ENCODE measurements at regions not wholly inside any gene's neighbourhood (a gene's known extent, or its start where the extent isn't known, plus 50 kb on each side); places are given as distances from the start of the nearest gene placed in this dataset.
"Not testable (repeated sequence)": the region's sequence is repeated elsewhere in the genome, so short reads cannot be mapped to it uniquely, and the experiment has no call there.

DNA sequence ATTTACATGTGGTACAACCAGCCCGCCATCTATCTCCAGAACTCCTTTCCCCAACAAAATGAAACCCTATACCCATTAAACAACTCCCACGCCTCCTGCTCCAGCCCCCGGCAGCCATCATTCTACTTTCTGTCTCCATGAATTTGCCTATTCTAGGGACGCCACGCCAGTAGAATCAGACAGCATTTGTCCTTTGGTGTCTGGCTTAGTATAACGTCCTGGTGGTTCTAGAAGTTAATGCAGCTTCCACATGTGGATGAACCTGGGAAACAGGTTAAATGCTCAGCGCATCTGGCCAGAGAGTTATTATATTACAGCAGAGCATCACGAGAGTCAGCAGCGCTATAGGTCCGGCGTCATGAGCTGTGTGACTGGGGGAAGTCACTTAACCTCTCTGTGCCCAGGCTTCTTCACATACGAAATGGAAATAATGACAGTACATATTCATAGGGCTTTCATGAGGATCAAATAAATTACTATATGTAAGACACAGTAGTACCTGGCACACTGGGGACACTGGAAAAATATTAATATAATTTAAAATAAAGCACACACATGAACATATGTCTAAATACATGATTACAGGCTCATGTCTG is 178.7 kb upstream of the TAB2 start:
- peak overlapping the region; percentile 86 for H3K27ac Mint-ChIP-seq
- H3K4me3 Mint-ChIP-seq: peak overlapping the region; percentile 48
- peaks cover 35% of the 10 kb centered on the region for H3K4me1 Mint-ChIP-seq
- peaks cover 38% of the 10 kb centered on the region for H3K36me3 Mint-ChIP-seq
- DNase-seq: no peak
- no peaks in the 10 kb centered on the region for H3K27me3 Mint-ChIP-seq
- peaks cover 3% of the 10 kb centered on the region for H3K9me3 Mint-ChIP-seq
- POLR2A ChIA-PET: interaction anchor here (1.5 to 3.1 kb wide), 4 partner anchors 10 to 178 kb away, joined by 3 to 34 read pairs (median 18); partner anchors contain the start of gene TAB2
- ATAC-seq (ENCODE audit: low read depth): no peak

DNA sequence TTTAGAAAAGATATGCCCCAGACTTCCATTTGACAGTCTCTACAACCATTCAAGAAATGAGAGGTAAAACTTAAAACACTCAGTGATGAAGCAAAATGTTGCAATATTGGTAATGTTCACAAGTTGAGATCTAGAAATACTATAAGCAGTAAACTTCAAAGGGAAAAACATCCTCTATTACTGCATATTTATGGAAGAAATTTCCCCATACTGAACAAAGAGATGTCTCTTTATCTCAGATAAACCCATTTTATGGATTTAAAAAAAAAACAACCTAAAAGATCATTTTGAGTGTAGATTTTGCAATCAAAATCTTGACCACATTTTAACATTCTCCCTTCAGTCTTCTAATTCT is 177.8 kb upstream of the TAB2 start:
- peak overlapping the region; percentile 86 for H3K4me3 Mint-ChIP-seq
- ATAC-seq (ENCODE audit: low read depth): no peak
- H3K36me3 Mint-ChIP-seq: peaks cover 42% of the 10 kb centered on the region
- no peaks in the 10 kb centered on the region for H3K27me3 Mint-ChIP-seq
- POLR2A ChIA-PET: interaction anchor here (0.9 to 3.1 kb wide), 13 partner anchors 9 to 181 kb away, joined by 3 to 34 read pairs (median 4); partner anchors contain the start of gene TAB2
- no peak for DNase-seq
- peak overlapping the region; percentile 99 for H3K27ac Mint-ChIP-seq
- H3K9me3 Mint-ChIP-seq: peaks cover 3% of the 10 kb centered on the region
- peaks cover 36% of the 10 kb centered on the region for H3K4me1 Mint-ChIP-seq

- DNase-seq: peak; percentile 57
- POLR2A ChIA-PET: interaction anchor here (0.6 to 3.1 kb wide), 14 partner anchors 8 to 510 kb away, joined by 3 to 34 read pairs (median 4); partner anchors contain the start of gene TAB2
- Mint-ChIP-seq H3K27ac (peak overlapping the region; percentile 99), H3K27me3 (no peaks in the 10 kb centered on the region), H3K9me3 (peaks cover 3% of the 10 kb centered on the region), H3K36me3 (peaks cover 46% of the 10 kb centered on the region), H3K4me1 (peaks cover 36% of the 10 kb centered on the region), H3K4me3 (peak overlapping the region; percentile 86)
- ATAC-seq (ENCODE audit: low read depth): peak; percentile 65
Observed at GRCh38 chr6:149140137-149140909, 177.2 kb upstream of the TAB2 start.

DNA sequence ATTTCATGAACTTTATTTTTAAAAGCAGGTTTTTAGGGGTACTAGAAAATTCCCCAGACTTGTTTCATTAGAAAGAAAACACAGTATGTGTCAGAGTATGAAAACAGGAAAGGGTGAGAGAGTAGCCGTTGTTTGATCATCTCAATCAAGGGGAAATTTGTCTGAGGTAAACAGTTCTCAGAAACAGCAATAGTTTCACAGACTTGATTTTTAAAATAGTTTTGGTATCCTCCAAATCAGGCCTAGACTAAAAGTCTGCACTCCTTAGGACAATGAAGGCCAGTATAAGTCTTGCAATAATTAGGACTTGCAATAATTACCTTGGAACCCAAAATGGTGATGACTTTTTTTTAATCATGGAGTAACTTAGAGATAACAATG is 176.6 kb upstream of the TAB2 start:
- H3K4me1 Mint-ChIP-seq: peaks cover 40% of the 10 kb centered on the region
- POLR2A ChIA-PET: interaction anchor here (1.0 to 3.1 kb wide), 8 partner anchors 8 to 176 kb away, joined by 3 to 34 read pairs (median 6); partner anchors contain the start of gene TAB2
- peaks cover 50% of the 10 kb centered on the region for H3K36me3 Mint-ChIP-seq
- no peaks in the 10 kb centered on the region for H3K27me3 Mint-ChIP-seq
- H3K9me3 Mint-ChIP-seq: peaks cover 7% of the 10 kb centered on the region
- peak overlapping the region; percentile 99 for H3K27ac Mint-ChIP-seq
- peak overlapping the region; percentile 86 for H3K4me3 Mint-ChIP-seq
- ATAC-seq (ENCODE audit: low read depth) (peak; percentile 90), DNase-seq (no peak)

DNA sequence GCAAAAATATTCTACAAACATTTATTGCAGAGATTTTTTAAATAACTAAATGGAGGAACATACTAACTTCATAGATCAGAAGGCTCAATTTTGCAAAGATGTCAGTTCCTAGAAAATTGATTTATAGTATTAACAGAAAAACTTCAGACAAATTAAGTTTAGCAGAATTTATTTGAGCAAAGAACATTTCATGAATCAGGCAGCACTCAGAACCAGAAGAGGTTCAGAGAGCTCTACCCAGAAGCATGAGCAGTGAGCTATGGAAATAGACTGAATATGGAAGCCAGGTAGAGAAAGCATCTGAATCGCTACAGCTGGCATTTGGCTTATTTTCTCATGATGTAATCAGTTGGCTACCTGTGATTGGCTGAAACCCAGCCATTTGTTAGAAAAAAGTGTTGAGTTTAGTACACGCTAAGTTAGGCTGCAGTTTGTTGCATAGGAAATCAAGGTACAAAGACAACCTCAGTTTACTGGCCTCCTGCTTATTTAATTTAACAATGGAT is 174.5 kb upstream of the TAB2 start:
- ATAC-seq (ENCODE audit: low read depth) (no peak), DNase-seq (no peak)
- Mint-ChIP-seq H3K4me1 (peaks cover 56% of the 10 kb centered on the region), H3K27me3 (no peaks in the 10 kb centered on the region), H3K36me3 (peaks cover 57% of the 10 kb centered on the region), H3K9me3 (peaks cover 9% of the 10 kb centered on the region), H3K4me3 (no peak overlapping the region), H3K27ac (no peak overlapping the region)
- POLR2A ChIA-PET: interaction anchor here (1.4 to 1.9 kb wide), 2 partner anchors 27 to 174 kb away, joined by 3 to 4 read pairs; partner anchors contain the start of gene TAB2

DNA sequence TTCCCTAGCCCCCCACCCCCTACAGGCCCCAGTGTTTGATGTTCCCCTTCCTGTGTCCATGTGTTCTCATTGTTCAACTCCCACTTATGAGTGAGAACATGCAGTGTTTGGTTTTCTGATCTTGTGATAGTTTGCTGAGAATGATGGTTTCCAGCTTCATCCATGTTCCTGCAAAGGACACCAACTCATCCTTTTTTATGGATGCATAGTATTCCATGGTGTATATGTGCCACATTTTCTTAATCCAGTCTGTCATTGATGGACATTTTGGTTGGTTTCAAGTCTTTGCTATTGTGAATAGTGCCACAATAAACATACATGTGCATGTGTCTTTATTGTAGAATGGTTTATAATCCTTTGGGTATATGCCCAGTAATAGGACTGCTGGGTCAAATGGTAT is 171.7 kb upstream of the TAB2 start:
- H3K4me3 Mint-ChIP-seq; DNase-seq; H3K27me3 Mint-ChIP-seq; POLR2A ChIA-PET; ATAC-seq (ENCODE audit: low read depth): not testable (repeated sequence)
- peak overlapping the region; percentile 66 for H3K27ac Mint-ChIP-seq
- H3K4me1 Mint-ChIP-seq: peaks cover 60% of the 10 kb centered on the region
- peaks cover 73% of the 10 kb centered on the region for H3K36me3 Mint-ChIP-seq
- peaks cover 14% of the 10 kb centered on the region for H3K9me3 Mint-ChIP-seq

DNA sequence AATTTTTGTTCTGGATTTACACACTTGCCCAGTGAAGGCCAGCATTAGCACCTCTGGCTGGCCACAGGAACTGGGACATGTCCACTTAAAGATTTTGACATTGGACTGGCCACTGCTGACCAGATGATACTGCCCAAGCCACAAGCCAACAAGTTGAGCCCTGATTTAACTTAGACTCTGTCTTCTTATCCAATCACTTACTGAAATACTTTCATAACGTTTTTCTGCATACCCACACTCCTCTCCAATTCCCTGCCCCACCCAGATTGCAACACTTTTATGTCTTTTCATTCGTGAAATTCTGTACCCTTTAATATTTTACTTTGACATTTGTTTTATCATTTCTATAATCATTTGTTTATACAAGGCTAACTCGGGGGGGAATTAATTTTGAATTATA is 170.3 kb upstream of the TAB2 start:
- POLR2A ChIA-PET: interaction anchor here (1.9 kb wide), 1 partner anchor 52 kb away, joined by 13 read pairs; no protein-coding TSS in a partner anchor
- H3K27ac Mint-ChIP-seq: peak overlapping the region; percentile 65
- peaks cover 56% of the 10 kb centered on the region for H3K4me1 Mint-ChIP-seq
- peak overlapping the region; percentile 7 for H3K4me3 Mint-ChIP-seq
- peaks cover 74% of the 10 kb centered on the region for H3K36me3 Mint-ChIP-seq
- DNase-seq: no peak
- H3K27me3 Mint-ChIP-seq: no peaks in the 10 kb centered on the region
- H3K9me3 Mint-ChIP-seq: peaks cover 20% of the 10 kb centered on the region
- ATAC-seq (ENCODE audit: low read depth): no peak

DNA sequence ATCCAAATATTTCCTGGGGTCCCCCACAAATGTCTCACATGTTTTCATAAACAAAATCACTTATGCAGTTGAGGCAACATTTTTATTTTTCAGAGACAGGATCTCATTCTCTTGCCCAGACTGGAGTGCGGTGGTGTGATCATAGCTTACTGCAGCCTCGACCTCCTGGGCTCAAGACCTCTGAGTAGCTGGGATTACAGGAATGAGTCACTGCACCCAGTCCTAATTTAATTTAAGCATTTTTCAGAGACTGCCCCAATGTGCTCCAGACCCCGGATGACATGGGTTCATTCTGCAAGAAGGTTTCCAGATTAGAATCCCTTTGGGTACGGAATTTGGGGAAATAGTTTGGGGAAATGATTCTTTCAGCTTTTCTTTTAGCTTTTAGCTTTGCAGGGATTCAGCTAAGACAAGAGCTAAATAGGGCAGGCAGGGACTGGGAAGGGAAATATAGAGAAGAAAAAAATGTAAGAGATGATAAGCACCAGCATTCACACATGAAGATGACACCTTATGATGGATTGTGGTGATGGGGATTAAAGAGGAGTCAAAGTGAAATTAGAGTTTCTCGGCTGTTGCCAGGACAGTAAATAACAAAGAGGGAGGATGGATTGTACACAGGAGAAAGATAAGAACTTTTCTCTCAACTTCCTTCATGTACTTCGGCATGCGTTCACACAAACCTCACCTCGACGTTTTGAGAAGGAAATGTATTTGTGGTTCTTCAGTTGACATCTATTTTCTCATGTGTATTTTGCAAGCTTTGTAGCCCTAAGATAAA is 169.4 kb upstream of the TAB2 start:
- ATAC-seq (ENCODE audit: low read depth) (peak; percentile 69), DNase-seq (no peak)
- Mint-ChIP-seq H3K9me3 (peaks cover 20% of the 10 kb centered on the region), H3K27me3 (no peaks in the 10 kb centered on the region), H3K27ac (peak overlapping the region; percentile 87), H3K4me3 (peak overlapping the region; percentile 39), H3K4me1 (peaks cover 64% of the 10 kb centered on the region), H3K36me3 (peaks cover 72% of the 10 kb centered on the region)
- POLR2A ChIA-PET: interaction anchor here (1.0 to 1.9 kb wide), 4 partner anchors 8 to 64 kb away, joined by 3 to 13 read pairs (median 5); no protein-coding TSS in a partner anchor

GRCh38 chr6:149149653-149150052 is 167.9 kb upstream of the TAB2 start:
- no peak overlapping the region for H3K27ac Mint-ChIP-seq
- ATAC-seq (ENCODE audit: low read depth): no peak

DNA sequence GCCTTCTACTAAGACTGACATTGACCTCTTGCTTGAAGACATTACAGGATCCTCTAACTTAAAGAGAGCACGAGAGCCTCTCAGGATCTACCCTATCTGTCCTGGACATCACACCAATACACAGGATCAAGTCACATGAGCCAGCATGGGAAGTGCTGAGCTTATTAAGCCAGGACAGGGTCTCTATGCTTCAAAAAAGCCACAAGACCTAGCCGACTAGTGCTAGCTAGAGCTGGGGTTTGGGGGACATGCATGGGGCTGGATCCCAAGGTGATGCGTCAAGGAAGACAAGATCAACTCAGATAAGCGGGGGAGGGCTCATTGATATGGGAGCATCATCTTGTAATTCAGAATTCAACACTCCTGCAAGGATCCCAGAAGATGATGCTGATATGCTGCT is 167.2 kb upstream of the TAB2 start:
- DNase-seq (no peak), ATAC-seq (ENCODE audit: low read depth) (no peak)
- Mint-ChIP-seq H3K36me3 (peaks cover 72% of the 10 kb centered on the region), H3K27ac (peak overlapping the region; percentile 63), H3K4me1 (peaks cover 77% of the 10 kb centered on the region), H3K27me3 (no peaks in the 10 kb centered on the region), H3K9me3 (peaks cover 27% of the 10 kb centered on the region), H3K4me3 (no peak overlapping the region)
- POLR2A ChIA-PET: interaction anchor here (1.1 to 4.0 kb wide), 5 partner anchors 10 to 166 kb away, joined by 3 to 21 read pairs (median 3); partner anchors contain the start of gene TAB2

More at GRCh38 chr6:149149653-149150052, 167.9 kb upstream of the TAB2 start:
- peaks cover 73% of the 10 kb centered on the region for H3K4me1 Mint-ChIP-seq
- no peak overlapping the region for H3K4me3 Mint-ChIP-seq
- POLR2A ChIA-PET: interaction anchor here (1.3 to 4.0 kb wide), 3 partner anchors 9 to 167 kb away, joined by 3 to 21 read pairs (median 4); partner anchors contain the start of gene TAB2
- no peak for DNase-seq
- H3K36me3 Mint-ChIP-seq: peaks cover 71% of the 10 kb centered on the region
- H3K27me3 Mint-ChIP-seq: no peaks in the 10 kb centered on the region
- peaks cover 22% of the 10 kb centered on the region for H3K9me3 Mint-ChIP-seq

- H3K9me3 Mint-ChIP-seq: peaks cover 25% of the 10 kb centered on the region
- peak; percentile 38 for ATAC-seq (ENCODE audit: low read depth)
- H3K4me3 Mint-ChIP-seq: no peak overlapping the region
- no peak for DNase-seq
- no peaks in the 10 kb centered on the region for H3K27me3 Mint-ChIP-seq
- H3K4me1 Mint-ChIP-seq: peaks cover 73% of the 10 kb centered on the region
- H3K36me3 Mint-ChIP-seq: peaks cover 70% of the 10 kb centered on the region
- H3K27ac Mint-ChIP-seq: peak overlapping the region; percentile 63
- POLR2A ChIA-PET: interaction anchor here (0.7 to 4.0 kb wide), 6 partner anchors 11 to 166 kb away, joined by 3 to 21 read pairs (median 3); partner anchors contain the start of gene TAB2
Observed at GRCh38 chr6:149150801-149151398, 166.6 kb upstream of the TAB2 start.

DNA sequence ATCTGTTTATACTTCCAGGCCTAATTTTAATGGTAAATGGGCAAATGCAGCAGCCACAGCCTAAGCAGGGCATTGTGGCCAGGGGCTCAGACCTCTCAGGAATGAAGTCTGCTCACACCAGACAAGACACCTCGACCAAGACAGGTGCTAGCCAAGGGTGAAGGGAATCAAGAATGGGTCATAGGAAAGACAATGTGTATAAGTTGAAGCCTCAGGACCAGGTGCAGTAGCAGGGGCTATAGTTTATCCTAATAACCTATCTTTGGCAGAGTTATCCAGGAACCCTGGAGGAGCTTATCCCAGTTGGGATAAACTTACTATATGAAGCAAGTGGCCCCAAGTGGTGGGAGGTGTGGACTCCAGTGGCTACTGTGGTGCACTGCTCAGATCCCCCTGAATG is 165.0 kb upstream of the TAB2 start:
- DNase-seq: no peak
- Mint-ChIP-seq H3K36me3 (peaks cover 65% of the 10 kb centered on the region), H3K27me3 (no peaks in the 10 kb centered on the region), H3K27ac (peak overlapping the region; percentile 89), H3K9me3 (peaks cover 27% of the 10 kb centered on the region), H3K4me3 (no peak overlapping the region), H3K4me1 (peaks cover 58% of the 10 kb centered on the region)
- ATAC-seq (ENCODE audit: low read depth): no peak
- POLR2A ChIA-PET: interaction anchor here (0.7 to 4.0 kb wide), 3 partner anchors 11 to 164 kb away, joined by 3 to 21 read pairs (median 4); partner anchors contain the start of gene TAB2
